ENCODE measurements at regions not wholly inside any gene's neighbourhood (a gene's known extent, or its start where the extent isn't known, plus 50 kb on each side); places are given as distances from the start of the nearest gene placed in this dataset.

GRCh38 chr6:6843057-6843627 is 254.6 kb downstream of the LY86 start:
- DNase-seq, result peak; percentile 7

GRCh38 chr6:6843777-6844176 is 255.3 kb downstream of the LY86 start:
- no peak for DNase-seq

- DNase-seq, result no peak
Observed at GRCh38 chr6:6844530-6844929, 256.0 kb downstream of the LY86 start.

GRCh38 chr6:6845603-6846002 is 257.1 kb downstream of the LY86 start:
- DNase-seq, result no peak

- DNase-seq, result no peak
Observed at GRCh38 chr6:6847591-6847990, 259.1 kb downstream of the LY86 start.

GRCh38 chr6:6851059-6851948 is 256.5 kb upstream of the RREB1 start:
- DNase-seq, result peak; percentile 80

- DNase-seq, result peak; percentile 6
Observed at GRCh38 chr6:6851949-6852261, 255.9 kb upstream of the RREB1 start.

GRCh38 chr6:6856538-6857523 is 250.9 kb upstream of the RREB1 start:
- peak; percentile 96 for DNase-seq

- DNase-seq, result no peak
Observed at GRCh38 chr6:6857528-6857927, 250.2 kb upstream of the RREB1 start.

- DNase-seq, result peak; percentile 93
Observed at GRCh38 chr6:6858533-6858982, 249.2 kb upstream of the RREB1 start.

- DNase-seq, result peak; percentile 15
Observed at GRCh38 chr6:6859105-6859504, 248.7 kb upstream of the RREB1 start.

GRCh38 chr6:6859722-6860121 is 248.0 kb upstream of the RREB1 start:
- DNase-seq, result no peak

- DNase-seq, result no peak
Observed at GRCh38 chr6:6860863-6861262, 246.9 kb upstream of the RREB1 start.

- no peak for DNase-seq
Observed at GRCh38 chr6:6861351-6861894, 246.3 kb upstream of the RREB1 start.

- DNase-seq, result no peak
Observed at GRCh38 chr6:6861995-6862394, 245.8 kb upstream of the RREB1 start.

- peak; percentile 52 for DNase-seq
Observed at GRCh38 chr6:6863970-6864639, 243.7 kb upstream of the RREB1 start.

- DNase-seq, result peak; percentile 75
Observed at GRCh38 chr6:6865611-6866010, 242.2 kb upstream of the RREB1 start.

- DNase-seq, result no peak
Observed at GRCh38 chr6:6866656-6867403, 240.9 kb upstream of the RREB1 start.

- DNase-seq, result no peak
Observed at GRCh38 chr6:6867404-6867799, 240.4 kb upstream of the RREB1 start.

- DNase-seq, result peak; percentile 66
Observed at GRCh38 chr6:6869094-6869493, 238.7 kb upstream of the RREB1 start.

GRCh38 chr6:6870921-6871320 is 236.8 kb upstream of the RREB1 start:
- peak; percentile 72 for DNase-seq

Data from inflammatory macrophage treated with lipopolysaccharide for 4 hours (primary cell).